ENCODE measurements at regions not wholly inside any gene's neighbourhood (a gene's known extent, or its start where the extent isn't known, plus 50 kb on each side); places are given as distances from the start of the nearest gene placed in this dataset.

- in situ Hi-C loops (cut with HindIII; ENCODE audit: low sequenced_read_pairs): no loop called here
Measured at GRCh38 chr5:167242701-167243100, 1048.7 kb upstream of the WWC1 start.

- in situ Hi-C loops (cut with HindIII; ENCODE audit: low sequenced_read_pairs): no loop called here
Measured at GRCh38 chr5:167243463-167243862, 1048.0 kb upstream of the WWC1 start.

GRCh38 chr5:167244583-167244982 is 1046.9 kb upstream of the WWC1 start:
- in situ Hi-C loops (cut with HindIII; ENCODE audit: low sequenced_read_pairs): no loop called here

GRCh38 chr5:167245868-167246267 is 1045.6 kb upstream of the WWC1 start:
- in situ Hi-C loops (cut with HindIII; ENCODE audit: low sequenced_read_pairs): no loop called here

- in situ Hi-C loops (cut with HindIII; ENCODE audit: low sequenced_read_pairs): no loop called here
Measured at GRCh38 chr5:167247816-167248215, 1043.6 kb upstream of the WWC1 start.

- in situ Hi-C loops (cut with HindIII; ENCODE audit: low sequenced_read_pairs): no loop called here
Measured at GRCh38 chr5:167248257-167248656, 1043.2 kb upstream of the WWC1 start.

- in situ Hi-C loops (cut with HindIII; ENCODE audit: low sequenced_read_pairs): no loop called here
Measured at GRCh38 chr5:167250996-167251395, 1040.4 kb upstream of the WWC1 start.

GRCh38 chr5:167254132-167254531 is 1037.3 kb upstream of the WWC1 start:
- in situ Hi-C loops (cut with HindIII; ENCODE audit: low sequenced_read_pairs): no loop called here

- in situ Hi-C loops (cut with HindIII; ENCODE audit: low sequenced_read_pairs): no loop called here
Measured at GRCh38 chr5:167255926-167256325, 1035.5 kb upstream of the WWC1 start.

GRCh38 chr5:167259806-167260205 is 1031.6 kb upstream of the WWC1 start:
- in situ Hi-C loops (cut with HindIII; ENCODE audit: low sequenced_read_pairs): no loop called here

- in situ Hi-C loops (cut with HindIII; ENCODE audit: low sequenced_read_pairs): no loop called here
Measured at GRCh38 chr5:167261309-167262100, 1029.9 kb upstream of the WWC1 start.

- in situ Hi-C loops (cut with HindIII; ENCODE audit: low sequenced_read_pairs): no loop called here
Measured at GRCh38 chr5:167263185-167263584, 1028.3 kb upstream of the WWC1 start.

- in situ Hi-C loops (cut with HindIII; ENCODE audit: low sequenced_read_pairs): no loop called here
Measured at GRCh38 chr5:167264348-167264747, 1027.1 kb upstream of the WWC1 start.

GRCh38 chr5:167268337-167268736 is 1023.1 kb upstream of the WWC1 start:
- in situ Hi-C loops (cut with HindIII; ENCODE audit: low sequenced_read_pairs): no loop called here

GRCh38 chr5:167269146-167269545 is 1022.3 kb upstream of the WWC1 start:
- in situ Hi-C loops (cut with HindIII; ENCODE audit: low sequenced_read_pairs): no loop called here

- in situ Hi-C loops (cut with HindIII; ENCODE audit: low sequenced_read_pairs): no loop called here
Measured at GRCh38 chr5:167271081-167271480, 1020.4 kb upstream of the WWC1 start.

- in situ Hi-C loops (cut with HindIII; ENCODE audit: low sequenced_read_pairs): no loop called here
Measured at GRCh38 chr5:167271511-167271910, 1019.9 kb upstream of the WWC1 start.

GRCh38 chr5:167280111-167280510 is 1011.3 kb upstream of the WWC1 start:
- in situ Hi-C loops (cut with HindIII; ENCODE audit: low sequenced_read_pairs): no loop called here

GRCh38 chr5:167281925-167282324 is 1009.5 kb upstream of the WWC1 start:
- in situ Hi-C loops (cut with HindIII; ENCODE audit: low sequenced_read_pairs): no loop called here

GRCh38 chr5:167283691-167284090 is 1007.8 kb upstream of the WWC1 start:
- in situ Hi-C loops (cut with HindIII; ENCODE audit: low sequenced_read_pairs): no loop called here

- in situ Hi-C loops (cut with HindIII; ENCODE audit: low sequenced_read_pairs): no loop called here
Measured at GRCh38 chr5:167284222-167284890, 1007.1 kb upstream of the WWC1 start.

- in situ Hi-C loops (cut with HindIII; ENCODE audit: low sequenced_read_pairs): no loop called here
Measured at GRCh38 chr5:167285591-167285990, 1005.9 kb upstream of the WWC1 start.
